Endothelial cell of umbilical vein (primary cell): ENCODE measurements at regions not wholly inside any gene's neighbourhood (a gene's known extent, or its start where the extent isn't known, plus 50 kb on each side); places are given as distances from the start of the nearest gene placed in this dataset.

Experiments
- BruUV-seq: library from RNA; stranded (reverse); fragments of 400-500 nt; replicated peaks from 2 replicates; lab custom pipeline; 2021; lab: Mats Ljungman, UMichigan
- CTCF ChIA-PET: fragments of 300-600, 350-600 bp; sonication (Branson Sonifier 250); formaldehyde crosslinking; loops from one replicate; lab custom pipeline; 2021; ENCODE audit warnings: antibody characterized with exemption, inconsistent platforms; lab: Charles Lee
- POLR2A ChIA-PET: fragments of 300-600, 350-600 bp; sonication (Branson Sonifier 250); formaldehyde crosslinking; loops from one replicate; lab custom pipeline; 2021; ENCODE audit warnings: antibody characterized with exemption, inconsistent platforms; lab: Charles Lee
- DNase-seq: peaks from one replicate; pipeline ENCODE4 v3.0.0-alpha.2; 2011; ENCODE audit warnings: low read depth, low spot score
- FAIRE-seq: peaks from 2 replicates; lab custom pipeline; 2011; peaks lifted over from hg19 to GRCh38; lab: Jason Lieb, UNC
- H2AFZ ChIP-seq: 2 replicates; pipeline ENCODE4 v1.6.0; 2012; ENCODE audit warnings: low read depth, low read length, control low read depth, inconsistent platforms
- H3K27ac ChIP-seq: 2 replicates; pipeline ENCODE4 v1.5.1; 2011; ENCODE audit warnings: low read depth, mild to moderate bottlenecking, control low read depth, low read length, moderate library complexity; ENCODE audit not compliant: insufficient read depth
- H3K27me3 ChIP-seq, 2 experiments: 2 replicates each; pipeline versions ENCODE4 v1.6.0 to v1.6.1; 2011; ENCODE audit warnings: low read length in 2 of 2, mixed read lengths in 1 of 2; ENCODE audit not compliant: control insufficient read depth in 2 of 2, insufficient read depth in 2 of 2
- H3K36me3 ChIP-seq, 2 experiments: 2 replicates in 1 of 2; 3 replicates in 1 of 2; pipeline ENCODE4 v1.5.1; 2011; ENCODE audit warnings: low read length in 2 of 2, mild to moderate bottlenecking in 1 of 2, moderate library complexity in 1 of 2; ENCODE audit not compliant: control insufficient read depth in 2 of 2, insufficient read depth in 2 of 2; ENCODE audit errors: extremely low read depth in 1 of 2
- H3K4me1 ChIP-seq: 3 replicates; pipeline ENCODE4 v1.5.1; 2011; ENCODE audit warnings: mild to moderate bottlenecking, low read length; ENCODE audit not compliant: control insufficient read depth, insufficient read depth; ENCODE audit errors: extremely low read depth
- H3K4me2 ChIP-seq: 2 replicates; pipeline ENCODE4 v1.6.1; 2011; ENCODE audit warnings: low read length, control low read depth, mixed read lengths; ENCODE audit not compliant: insufficient read depth
- H3K4me3 ChIP-seq, 3 experiments: fragments of 200-600 bp in 1 of 3; sonication (generic), shearing (Covaris generic) in 1 of 3; replicated peaks in 1 of 3; 2 replicates each; pipeline ENCODE4 v1.5.1; 2011 to 2016; ENCODE audit warnings: control low read depth in 3 of 3, low read length in 3 of 3, mild to moderate bottlenecking in 2 of 3, inconsistent platforms in 1 of 3, low read depth in 1 of 3, moderate library complexity in 1 of 3; ENCODE audit not compliant: insufficient read depth in 1 of 3
- H3K79me2 ChIP-seq: 2 replicates; pipeline ENCODE4 v1.6.0; 2012; ENCODE audit warnings: low read length, inconsistent platforms; ENCODE audit not compliant: control insufficient read depth, insufficient read depth
- H3K9ac ChIP-seq: replicated peaks from 2 replicates; pipeline ENCODE3; 2011; ENCODE audit warnings: low read length, control low read depth; ENCODE audit not compliant: insufficient read depth; ENCODE audit errors: extremely low read depth
- H3K9me1 ChIP-seq: replicated peaks from 3 replicates; pipeline ENCODE4 v1.6.0; 2011; ENCODE audit warnings: mild to moderate bottlenecking, low read length; ENCODE audit not compliant: control insufficient read depth, insufficient read depth; ENCODE audit errors: extremely low read depth
- H3K9me3 ChIP-seq: replicated peaks from 2 replicates; pipeline ENCODE4 v1.5.1; 2012; ENCODE audit warnings: low read length, inconsistent platforms; ENCODE audit not compliant: control insufficient read depth, insufficient read depth
- H4K20me1 ChIP-seq: replicated peaks from 2 replicates; pipeline ENCODE3; 2011; ENCODE audit warnings: mild to moderate bottlenecking, low read length; ENCODE audit not compliant: control insufficient read depth, insufficient read depth; ENCODE audit errors: extremely low read depth
- EZH2 ChIP-seq: IDR thresholded peaks from 2 replicates; pipeline ENCODE4 v1.6.1; 2012; ENCODE audit warnings: borderline replicate concordance, low read depth, mild to moderate bottlenecking, moderate library complexity, low read length, inconsistent platforms; ENCODE audit not compliant: severe bottlenecking
- FOS ChIP-seq: IDR thresholded peaks from 2 replicates; pipeline ENCODE4 v1.6.1; 2011; ENCODE audit warnings: mild to moderate bottlenecking, low read length, moderate library complexity, borderline replicate concordance; ENCODE audit not compliant: insufficient read depth
- GATA2 ChIP-seq: IDR thresholded peaks from 2 replicates; pipeline ENCODE4 v1.7.0; 2011; ENCODE audit warnings: low read depth, mild to moderate bottlenecking, moderate library complexity, mixed read lengths, low read length; ENCODE audit not compliant: insufficient read length, insufficient read depth
- JUN ChIP-seq: IDR thresholded peaks from 2 replicates; pipeline ENCODE4 v1.6.1; 2011; ENCODE audit warnings: borderline replicate concordance, low read depth; ENCODE audit not compliant: insufficient read length, insufficient read depth
- MYC ChIP-seq: IDR thresholded peaks from one replicate; pipeline ENCODE4 v1.6.1; 2011; ENCODE audit warnings: mild to moderate bottlenecking, low read depth, low read length
- POLR2A ChIP-seq: IDR thresholded peaks from 2 replicates; pipeline ENCODE4 v1.6.1; 2012; ENCODE audit warnings: low read depth, mild to moderate bottlenecking, control low read depth, low read length
- POLR2AphosphoS5 ChIP-seq: IDR thresholded peaks from 2 replicates; pipeline ENCODE4 v1.6.1; 2012; ENCODE audit warnings: low read depth, mild to moderate bottlenecking, control low read depth, low read length, moderate library complexity; ENCODE audit not compliant: insufficient read depth
- dilution Hi-C: fragments of 300-500 bp; cut with MboI; formaldehyde crosslinking; loops from one replicate; pipeline ENCODE4 v1.15.0; 2019; ENCODE audit warnings: low sequenced_read_pairs; ENCODE audit not compliant: extremely low pct_ligation_motif_present
- intact Hi-C: fragments of 100-400 bp; cut with micrococcal nuclease; formaldehyde crosslinking; loops from one replicate; pipeline ENCODE4 v1.10.0; 2022
- TF ChIP-seq, protein P1 (sequence below): IDR thresholded peaks from 2 replicates; pipeline ENCODE4 v1.6.1; 2011; ENCODE audit not compliant: insufficient read depth, insufficient read length
- TF ChIP-seq, protein P2 (sequence below), 2 donors: IDR thresholded peaks; 1 replicate in 1 of 2; 2 replicates in 1 of 2; pipeline ENCODE4 v1.5.1; 2011; ENCODE audit warnings: low read length in 2 of 2, mild to moderate bottlenecking in 2 of 2, moderate library complexity in 2 of 2, control low read depth in 1 of 2, inconsistent platforms in 1 of 2, low read depth in 1 of 2; ENCODE audit not compliant: insufficient read depth in 1 of 2; ENCODE audit errors: extremely low read depth in 1 of 2

DNA sequence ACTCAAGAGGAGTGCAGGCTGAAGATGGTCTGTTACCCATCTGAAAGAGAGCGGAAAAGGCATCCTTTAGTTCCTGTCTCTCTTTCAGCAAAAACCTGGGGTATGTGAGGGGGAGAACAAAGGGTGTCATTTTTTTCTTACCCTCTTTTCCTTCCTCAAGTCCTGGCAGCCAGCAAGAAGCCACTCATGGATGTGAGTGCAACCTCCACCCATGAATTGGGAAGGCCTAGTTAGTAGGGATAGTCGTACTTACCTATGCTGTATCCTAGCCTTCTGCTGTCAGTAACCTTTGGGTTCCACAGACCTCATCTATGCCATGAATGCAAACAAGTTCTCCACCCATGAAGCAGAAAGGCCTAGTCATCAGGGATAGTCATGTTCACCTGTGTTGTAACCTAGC, 472.8 kb downstream of the ZIC1 start:
- Histone ChIP-seq H3K27me3 (no peaks in the 10 kb centered on the region), H3K36me3 (no peaks in the 10 kb centered on the region), H3K27ac (no peak overlapping the region), H3K79me2 (no peaks in the 10 kb centered on the region), H4K20me1 (no peaks in the 10 kb centered on the region), H2AFZ (no peak overlapping the region), H3K4me2 (no peak overlapping the region), H3K4me3 (no peak overlapping the region), H3K4me1 (no peaks in the 10 kb centered on the region), H3K9ac (no peak overlapping the region), H3K9me3 (no peaks in the 10 kb centered on the region), H3K9me1 (no peaks in the 10 kb centered on the region)
- ChIA-PET POLR2A (no interaction called here), CTCF (no interaction called here)
- dilution Hi-C loops (no loop called here), intact Hi-C loops (no loop called here)
- BruUV-seq: no TSS peak
- DNase-seq: no peak
- TF ChIP-seq, protein P1, sequence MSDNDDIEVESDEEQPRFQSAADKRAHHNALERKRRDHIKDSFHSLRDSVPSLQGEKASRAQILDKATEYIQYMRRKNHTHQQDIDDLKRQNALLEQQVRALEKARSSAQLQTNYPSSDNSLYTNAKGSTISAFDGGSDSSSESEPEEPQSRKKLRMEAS: no peak
- TF ChIP-seq, protein P2, sequence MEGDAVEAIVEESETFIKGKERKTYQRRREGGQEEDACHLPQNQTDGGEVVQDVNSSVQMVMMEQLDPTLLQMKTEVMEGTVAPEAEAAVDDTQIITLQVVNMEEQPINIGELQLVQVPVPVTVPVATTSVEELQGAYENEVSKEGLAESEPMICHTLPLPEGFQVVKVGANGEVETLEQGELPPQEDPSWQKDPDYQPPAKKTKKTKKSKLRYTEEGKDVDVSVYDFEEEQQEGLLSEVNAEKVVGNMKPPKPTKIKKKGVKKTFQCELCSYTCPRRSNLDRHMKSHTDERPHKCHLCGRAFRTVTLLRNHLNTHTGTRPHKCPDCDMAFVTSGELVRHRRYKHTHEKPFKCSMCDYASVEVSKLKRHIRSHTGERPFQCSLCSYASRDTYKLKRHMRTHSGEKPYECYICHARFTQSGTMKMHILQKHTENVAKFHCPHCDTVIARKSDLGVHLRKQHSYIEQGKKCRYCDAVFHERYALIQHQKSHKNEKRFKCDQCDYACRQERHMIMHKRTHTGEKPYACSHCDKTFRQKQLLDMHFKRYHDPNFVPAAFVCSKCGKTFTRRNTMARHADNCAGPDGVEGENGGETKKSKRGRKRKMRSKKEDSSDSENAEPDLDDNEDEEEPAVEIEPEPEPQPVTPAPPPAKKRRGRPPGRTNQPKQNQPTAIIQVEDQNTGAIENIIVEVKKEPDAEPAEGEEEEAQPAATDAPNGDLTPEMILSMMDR (IDR thresholded peaks at IDR 0.05; ENCODE audit: extremely low read depth in 1 of 2, insufficient read depth in 1 of 2, low read depth in 1 of 2, low read length in 2 of 2): no peak
- TF ChIP-seq MYC (no peak), EZH2 (no peak), FOS (no peak), POLR2A (no peak), GATA2 (no peak), JUN (no peak), POLR2AphosphoS5 (no peak)
- no peak for FAIRE-seq
